Neural crest cell (in vitro differentiated cells): ENCODE measurements at regions not wholly inside any gene's neighbourhood (a gene's known extent, or its start where the extent isn't known, plus 50 kb on each side); places are given as distances from the start of the nearest gene placed in this dataset.

Experiments
- DNase-seq: peaks from one replicate; pipeline ENCODE4 v3.0.0; 2021; ENCODE audit warnings: low read depth, mixed read lengths, low spot score
- H3K27ac Mint-ChIP-seq: one replicate; pipeline ENCODE4 v1.8.0; 2021; ENCODE audit warnings: mild to moderate bottlenecking, mixed read lengths; ENCODE audit not compliant: unreplicated experiment
- H3K27me3 Mint-ChIP-seq: 2 replicates; pipeline ENCODE4 v1.8.0; 2021; ENCODE audit warnings: low read depth, mild to moderate bottlenecking, mixed read lengths
- H3K36me3 Mint-ChIP-seq: 2 replicates; pipeline ENCODE4 v1.8.0; 2021; ENCODE audit warnings: low read depth, mild to moderate bottlenecking, mixed read lengths
- H3K4me1 Mint-ChIP-seq: 2 replicates; pipeline ENCODE4 v1.8.0; 2021; ENCODE audit warnings: mixed read lengths
- H3K4me3 Mint-ChIP-seq: one replicate; pipeline ENCODE4 v1.8.0; 2021; ENCODE audit warnings: mild to moderate bottlenecking, mixed read lengths
- H3K9me3 Mint-ChIP-seq: 2 replicates; pipeline ENCODE4 v1.8.0; 2021; ENCODE audit warnings: mixed read lengths
- CTCF ChIP-seq: fragments of 200-600 bp; sonication (generic); conservative IDR thresholded peaks from 2 replicates; pipeline ENCODE4 v1.5.0; 2021; ENCODE audit warnings: antibody characterized with exemption, mild to moderate bottlenecking

- peaks cover 3% of the 10 kb centered on the region for H3K9me3 Mint-ChIP-seq
- H3K4me3 Mint-ChIP-seq = no peak overlapping the region
- no peaks in the 10 kb centered on the region for H3K27me3 Mint-ChIP-seq
- peaks cover 18% of the 10 kb centered on the region for H3K4me1 Mint-ChIP-seq
- no peak for TF ChIP-seq CTCF
- H3K27ac Mint-ChIP-seq = no peak overlapping the region
- H3K36me3 Mint-ChIP-seq = no peaks in the 10 kb centered on the region
- DNase-seq = no peak
Observed at GRCh38 chr10:29756451-29756850, 121.7 kb upstream of the SVIL start.

- H3K27ac Mint-ChIP-seq = no peak overlapping the region
- H3K36me3 Mint-ChIP-seq = no peaks in the 10 kb centered on the region
- peaks cover 5% of the 10 kb centered on the region for H3K9me3 Mint-ChIP-seq
- no peaks in the 10 kb centered on the region for H3K27me3 Mint-ChIP-seq
- DNase-seq = no peak
- TF ChIP-seq CTCF = no peak
- H3K4me3 Mint-ChIP-seq = no peak overlapping the region
- peaks cover 18% of the 10 kb centered on the region for H3K4me1 Mint-ChIP-seq
Observed at GRCh38 chr10:29753283-29753682, 118.5 kb upstream of the SVIL start.

GRCh38 chr10:29751684-29752083 is 116.9 kb upstream of the SVIL start:
- TF ChIP-seq CTCF = no peak
- Mint-ChIP-seq H3K36me3 (no peaks in the 10 kb centered on the region), H3K27me3 (no peaks in the 10 kb centered on the region), H3K27ac (no peak overlapping the region), H3K4me3 (no peak overlapping the region), H3K4me1 (peaks cover 4% of the 10 kb centered on the region), H3K9me3 (peaks cover 8% of the 10 kb centered on the region)
- DNase-seq = no peak

- peaks cover 4% of the 10 kb centered on the region for H3K4me1 Mint-ChIP-seq
- no peaks in the 10 kb centered on the region for H3K27me3 Mint-ChIP-seq
- peaks cover 8% of the 10 kb centered on the region for H3K9me3 Mint-ChIP-seq
- no peak for TF ChIP-seq CTCF
- no peak for DNase-seq
- H3K27ac Mint-ChIP-seq = no peak overlapping the region
- H3K36me3 Mint-ChIP-seq = no peaks in the 10 kb centered on the region
- no peak overlapping the region for H3K4me3 Mint-ChIP-seq
Observed at GRCh38 chr10:29751240-29751639, 116.5 kb upstream of the SVIL start.

- Mint-ChIP-seq H3K36me3 (no peaks in the 10 kb centered on the region), H3K4me3 (no peak overlapping the region), H3K9me3 (peaks cover 6% of the 10 kb centered on the region), H3K27me3 (no peaks in the 10 kb centered on the region), H3K4me1 (peaks cover 6% of the 10 kb centered on the region), H3K27ac (no peak overlapping the region)
- no peak for DNase-seq
- TF ChIP-seq CTCF = no peak
Observed at GRCh38 chr10:29749150-29749549, 114.4 kb upstream of the SVIL start.

GRCh38 chr10:29748109-29748650 is 113.4 kb upstream of the SVIL start:
- DNase-seq = no peak
- H3K4me3 Mint-ChIP-seq = no peak overlapping the region
- H3K9me3 Mint-ChIP-seq = peaks cover 6% of the 10 kb centered on the region
- no peak overlapping the region for H3K27ac Mint-ChIP-seq
- H3K4me1 Mint-ChIP-seq = peaks cover 6% of the 10 kb centered on the region
- TF ChIP-seq CTCF = no peak
- no peaks in the 10 kb centered on the region for H3K27me3 Mint-ChIP-seq
- H3K36me3 Mint-ChIP-seq = no peaks in the 10 kb centered on the region
